Breast epithelium (tissue), 4 donors: ENCODE measurements at regions not wholly inside any gene's neighbourhood (a gene's known extent, or its start where the extent isn't known, plus 50 kb on each side); places are given as distances from the start of the nearest gene placed in this dataset.

Experiments
- DNase-seq, 2 donors: peaks; one replicate each; pipeline ENCODE4 v3.0.0-alpha.2; 2019; ENCODE audit warnings: low spot score in 2 of 2
- H3K27ac ChIP-seq, 2 donors: fragments of 200-600 bp; sonication (generic) in 1 of 2; one replicate each; pipeline ENCODE4 v1.5.1; 2016 to 2019; ENCODE audit warnings: mild to moderate bottlenecking in 1 of 2
- H3K27me3 ChIP-seq, 2 donors: fragments of 200-600 bp; sonication (generic) in 1 of 2; one replicate each; pipeline versions ENCODE4 v1.5.1 to v1.6.0; 2017 to 2019; ENCODE audit warnings: control low read depth in 1 of 2, mild to moderate bottlenecking in 1 of 2
- H3K36me3 ChIP-seq: fragments of 200-600 bp; one replicate; pipeline ENCODE4 v1.5.1; 2019
- H3K4me1 ChIP-seq, 2 donors: fragments of 200-600 bp; sonication (generic); one replicate each; pipeline ENCODE4 v1.5.1; 2016 to 2019; ENCODE audit warnings: control low read depth in 1 of 2
- H3K4me3 ChIP-seq, 3 donors: fragments of 200-600 bp; sonication (generic); 1 replicate in 2 of 3; 2 replicates in 1 of 3; pipeline ENCODE4 v1.5.1; 2016 to 2019; ENCODE audit warnings: mild to moderate bottlenecking in 3 of 3, moderate library complexity in 2 of 3
- H3K9me3 ChIP-seq, 2 donors: fragments of 200-600 bp; sonication (generic) in 1 of 2; one replicate each; pipeline ENCODE4 v1.5.1; 2016 to 2019; ENCODE audit warnings: control low read depth in 1 of 2
- POLR2A ChIP-seq: fragments of 450-650 bp; IDR thresholded peaks from one replicate; pipeline ENCODE4 v1.6.1; 2016; ENCODE audit warnings: antibody characterized with exemption, mild to moderate bottlenecking, moderate library complexity
- POLR2AphosphoS5 ChIP-seq, 3 donors: sonication (generic); formaldehyde crosslinking; IDR thresholded peaks; one replicate each; pipeline ENCODE4 v1.6.1; 2017; ENCODE audit warnings: antibody characterized with exemption in 3 of 3
- intact Hi-C: fragments of 100-400 bp; cut with DNase I; formaldehyde crosslinking; loops from one replicate; pipeline ENCODE4 v1.15.1; 2023; ENCODE audit warnings: low total_unique reads
- TF ChIP-seq, protein P1 (sequence below), 3 donors: fragments of 450-650 bp; IDR thresholded peaks; one replicate each; pipeline ENCODE4 v1.5.1; 2016 to 2017; ENCODE audit warnings: antibody characterized with exemption in 3 of 3, mild to moderate bottlenecking in 3 of 3, moderate library complexity in 3 of 3

DNA sequence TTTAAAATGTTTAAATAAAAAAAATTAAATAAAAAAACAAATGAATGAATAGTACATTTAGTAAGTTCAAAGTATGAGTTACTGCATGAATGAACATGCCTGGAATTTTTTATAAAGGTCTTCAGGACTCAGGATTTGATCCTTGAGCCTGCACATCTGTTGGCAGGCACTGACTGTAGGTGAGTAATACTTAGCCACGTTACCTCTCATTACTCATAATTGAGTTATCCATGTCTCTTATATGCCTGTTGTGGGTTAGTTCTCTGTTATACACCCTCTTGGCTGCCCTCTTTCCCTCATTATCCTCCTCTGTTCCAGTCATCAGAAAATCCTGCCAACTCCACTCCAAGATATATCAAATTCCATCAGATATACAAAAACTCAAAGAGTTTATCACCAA is 276.0 kb downstream of the FBXW7 start:
- Histone ChIP-seq H3K4me1 (no peaks in the 10 kb centered on the region), H3K36me3 (no peaks in the 10 kb centered on the region), H3K27me3 (no peaks in the 10 kb centered on the region), H3K4me3 (no peak overlapping the region), H3K27ac (no peak overlapping the region), H3K9me3 (peaks cover 0 to 6% of the 10 kb centered on the region in 2 donors)
- no peak for TF ChIP-seq POLR2AphosphoS5 (IDR thresholded peaks at IDR 0.05)
- TF ChIP-seq, protein P1, sequence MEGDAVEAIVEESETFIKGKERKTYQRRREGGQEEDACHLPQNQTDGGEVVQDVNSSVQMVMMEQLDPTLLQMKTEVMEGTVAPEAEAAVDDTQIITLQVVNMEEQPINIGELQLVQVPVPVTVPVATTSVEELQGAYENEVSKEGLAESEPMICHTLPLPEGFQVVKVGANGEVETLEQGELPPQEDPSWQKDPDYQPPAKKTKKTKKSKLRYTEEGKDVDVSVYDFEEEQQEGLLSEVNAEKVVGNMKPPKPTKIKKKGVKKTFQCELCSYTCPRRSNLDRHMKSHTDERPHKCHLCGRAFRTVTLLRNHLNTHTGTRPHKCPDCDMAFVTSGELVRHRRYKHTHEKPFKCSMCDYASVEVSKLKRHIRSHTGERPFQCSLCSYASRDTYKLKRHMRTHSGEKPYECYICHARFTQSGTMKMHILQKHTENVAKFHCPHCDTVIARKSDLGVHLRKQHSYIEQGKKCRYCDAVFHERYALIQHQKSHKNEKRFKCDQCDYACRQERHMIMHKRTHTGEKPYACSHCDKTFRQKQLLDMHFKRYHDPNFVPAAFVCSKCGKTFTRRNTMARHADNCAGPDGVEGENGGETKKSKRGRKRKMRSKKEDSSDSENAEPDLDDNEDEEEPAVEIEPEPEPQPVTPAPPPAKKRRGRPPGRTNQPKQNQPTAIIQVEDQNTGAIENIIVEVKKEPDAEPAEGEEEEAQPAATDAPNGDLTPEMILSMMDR (IDR thresholded peaks at IDR 0.05): no peak
- no peak for TF ChIP-seq POLR2A
- DNase-seq: no peak
- intact Hi-C loops: no loop called here

DNA sequence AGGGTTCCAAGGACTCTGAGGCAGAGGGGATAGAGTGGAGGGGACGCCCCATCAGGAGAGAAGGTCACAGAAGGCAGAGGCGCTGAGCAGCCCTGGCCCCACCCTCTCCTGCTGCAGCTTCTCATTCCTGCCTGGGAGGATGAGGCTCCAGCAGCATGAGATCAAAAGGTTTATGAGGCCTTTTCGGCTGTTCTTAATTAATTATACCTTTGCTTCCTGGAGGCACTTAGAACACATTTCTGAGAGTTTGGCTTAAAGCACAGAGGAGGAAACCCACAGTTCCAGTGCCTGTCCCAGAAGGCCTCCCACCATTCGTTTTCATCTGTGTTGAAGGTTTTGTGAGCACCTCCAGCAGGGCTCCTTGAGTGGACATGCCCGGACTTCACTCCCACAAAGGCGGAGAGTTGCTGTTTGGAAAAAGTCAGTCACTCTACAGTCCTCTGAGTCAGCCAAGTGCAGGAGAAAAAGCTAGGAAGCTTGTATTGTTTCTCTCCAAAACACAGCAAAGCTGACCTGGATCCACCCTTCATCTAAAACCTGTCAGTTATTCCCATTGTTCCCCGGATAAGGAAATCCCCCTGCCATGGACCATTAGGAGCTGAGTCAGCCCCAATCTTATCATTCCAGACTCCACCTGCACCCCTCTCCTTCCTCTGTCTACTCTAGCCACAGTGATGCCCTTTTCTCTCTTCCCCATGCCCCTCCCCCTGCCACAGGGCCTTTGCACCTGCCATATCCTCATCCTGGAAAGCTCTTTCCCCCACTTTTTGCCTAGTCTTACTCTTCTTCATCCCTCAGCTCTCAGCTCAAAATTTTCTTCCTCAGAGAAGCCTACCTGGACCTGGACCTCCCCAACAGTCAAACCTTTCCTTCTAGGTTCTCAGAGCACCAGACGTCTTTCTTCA is 276.8 kb downstream of the FBXW7 start:
- TF ChIP-seq POLR2A (no peak), POLR2AphosphoS5 (IDR thresholded peaks at IDR 0.05) (no peak)
- TF ChIP-seq, protein P1 (IDR thresholded peaks at IDR 0.05): no peak
- Histone ChIP-seq H3K4me1 (no peaks in the 10 kb centered on the region), H3K27ac (peak overlapping the region; percentile 50 to 65), H3K36me3 (no peaks in the 10 kb centered on the region), H3K4me3 (no peak overlapping the region), H3K9me3 (peaks cover 0 to 6% of the 10 kb centered on the region in 2 donors), H3K27me3 (no peaks in the 10 kb centered on the region)
- DNase-seq: no peak
- intact Hi-C loops: no loop called here

DNA sequence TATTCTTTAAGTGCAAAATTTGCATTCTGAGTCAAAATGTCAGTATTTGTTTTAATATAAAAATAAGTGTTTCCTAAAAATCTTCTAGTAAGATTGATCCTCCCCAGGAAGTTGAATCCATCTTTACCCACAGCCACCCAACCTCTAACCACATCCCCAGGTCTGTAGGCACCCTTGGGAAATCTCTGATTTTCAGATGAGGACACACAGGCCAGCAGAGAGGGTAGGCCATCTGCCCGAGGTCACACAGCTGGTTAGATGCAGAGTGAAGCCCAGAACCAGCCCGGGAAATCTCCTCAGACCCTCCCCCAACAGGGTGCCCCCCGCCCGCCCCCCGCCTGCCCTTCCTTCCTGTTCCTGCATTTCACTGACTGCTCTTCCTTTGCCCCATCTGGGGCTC is 277.5 kb downstream of the FBXW7 start:
- no peak for DNase-seq
- Histone ChIP-seq H3K27ac (peak overlapping the region; percentile 50 to 65), H3K27me3 (no peaks in the 10 kb centered on the region), H3K36me3 (no peaks in the 10 kb centered on the region), H3K4me1 (no peaks in the 10 kb centered on the region), H3K4me3 (no peak overlapping the region), H3K9me3 (peaks cover 0 to 6% of the 10 kb centered on the region in 2 donors)
- intact Hi-C loops: no loop called here
- TF ChIP-seq POLR2AphosphoS5 (IDR thresholded peaks at IDR 0.05): no peak
- TF ChIP-seq, protein P1 (IDR thresholded peaks at IDR 0.05): no peak
- TF ChIP-seq POLR2A: no peak

DNA sequence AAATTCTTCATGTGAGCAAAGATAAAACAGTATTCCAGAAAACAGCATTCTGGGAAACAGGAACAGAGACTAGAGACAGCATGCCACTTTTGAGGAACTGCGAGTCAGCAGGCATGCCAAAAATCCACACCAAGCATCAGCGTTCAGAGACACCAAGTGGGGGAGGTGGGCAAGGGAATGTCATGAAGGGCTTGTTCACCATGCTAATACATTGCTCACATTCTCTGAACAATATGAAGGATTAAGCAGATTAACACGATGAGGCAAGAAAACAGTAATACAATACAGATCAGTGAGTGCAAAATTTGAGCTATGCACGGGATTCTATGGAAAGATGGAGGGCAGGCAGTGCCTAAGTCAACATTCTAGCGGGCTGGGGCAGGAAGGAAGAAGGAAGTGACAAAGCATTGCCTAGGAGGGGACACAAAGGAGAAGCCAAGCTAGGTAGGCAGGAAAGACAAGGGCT is 278.3 kb downstream of the FBXW7 start:
- intact Hi-C loops: no loop called here
- no peaks in the 10 kb centered on the region for H3K36me3 ChIP-seq
- TF ChIP-seq POLR2AphosphoS5 (IDR thresholded peaks at IDR 0.05): no peak
- TF ChIP-seq POLR2A: no peak
- TF ChIP-seq, protein P1 (IDR thresholded peaks at IDR 0.05): no peak
- H3K4me1 ChIP-seq: no peaks in the 10 kb centered on the region
- peaks cover 0 to 6% of the 10 kb centered on the region in 2 donors for H3K9me3 ChIP-seq
- no peak overlapping the region for H3K27ac ChIP-seq
- no peak for DNase-seq
- no peak overlapping the region for H3K4me3 ChIP-seq
- no peaks in the 10 kb centered on the region for H3K27me3 ChIP-seq

DNA sequence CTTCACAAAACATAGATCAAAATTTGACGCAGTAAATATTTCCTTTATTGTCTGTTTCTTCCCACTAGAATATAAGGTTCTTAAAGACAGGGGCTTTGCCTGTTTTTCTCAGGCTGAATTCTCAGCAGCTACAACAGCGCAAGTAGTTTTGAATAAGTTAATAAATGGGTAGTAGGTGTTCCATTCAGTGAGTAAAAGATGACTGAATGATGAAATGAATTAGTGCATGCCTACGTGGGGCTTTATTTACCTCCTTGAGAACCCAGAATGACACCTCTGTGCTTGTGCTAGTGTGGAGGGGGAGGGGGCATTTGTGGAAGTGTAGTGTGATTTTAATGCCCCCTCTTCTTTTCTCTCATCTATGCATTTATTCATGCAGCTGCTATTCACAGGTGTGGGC is 278.9 kb downstream of the FBXW7 start:
- intact Hi-C loops: no loop called here
- no peaks in the 10 kb centered on the region for H3K36me3 ChIP-seq
- TF ChIP-seq POLR2AphosphoS5 (IDR thresholded peaks at IDR 0.05) (no peak), POLR2A (no peak)
- TF ChIP-seq, protein P1 (IDR thresholded peaks at IDR 0.05): no peak
- no peaks in the 10 kb centered on the region for H3K4me1 ChIP-seq
- DNase-seq: no peak
- H3K27me3 ChIP-seq: no peaks in the 10 kb centered on the region
- no peak overlapping the region for H3K27ac ChIP-seq
- no peak overlapping the region for H3K4me3 ChIP-seq
- peaks cover 0 to 6% of the 10 kb centered on the region in 2 donors for H3K9me3 ChIP-seq
